Hepatic stellate cell (primary cell): ENCODE measurements at regions not wholly inside any gene's neighbourhood (a gene's known extent, or its start where the extent isn't known, plus 50 kb on each side); places are given as distances from the start of the nearest gene placed in this dataset.

Source experiments
- DNase-seq: peaks from one replicate; pipeline ENCODE4 v3.0.0; 2011; ENCODE audit warnings: low spot score

GRCh38 chr3:69439643-69440270 lies 53.9 kb upstream of the FRMD4B start:
- peak; percentile 7 for DNase-seq

- DNase-seq, result no peak
These were observed 52.6 kb upstream of the FRMD4B start for GRCh38 chr3:69438476-69438875.

DNA sequence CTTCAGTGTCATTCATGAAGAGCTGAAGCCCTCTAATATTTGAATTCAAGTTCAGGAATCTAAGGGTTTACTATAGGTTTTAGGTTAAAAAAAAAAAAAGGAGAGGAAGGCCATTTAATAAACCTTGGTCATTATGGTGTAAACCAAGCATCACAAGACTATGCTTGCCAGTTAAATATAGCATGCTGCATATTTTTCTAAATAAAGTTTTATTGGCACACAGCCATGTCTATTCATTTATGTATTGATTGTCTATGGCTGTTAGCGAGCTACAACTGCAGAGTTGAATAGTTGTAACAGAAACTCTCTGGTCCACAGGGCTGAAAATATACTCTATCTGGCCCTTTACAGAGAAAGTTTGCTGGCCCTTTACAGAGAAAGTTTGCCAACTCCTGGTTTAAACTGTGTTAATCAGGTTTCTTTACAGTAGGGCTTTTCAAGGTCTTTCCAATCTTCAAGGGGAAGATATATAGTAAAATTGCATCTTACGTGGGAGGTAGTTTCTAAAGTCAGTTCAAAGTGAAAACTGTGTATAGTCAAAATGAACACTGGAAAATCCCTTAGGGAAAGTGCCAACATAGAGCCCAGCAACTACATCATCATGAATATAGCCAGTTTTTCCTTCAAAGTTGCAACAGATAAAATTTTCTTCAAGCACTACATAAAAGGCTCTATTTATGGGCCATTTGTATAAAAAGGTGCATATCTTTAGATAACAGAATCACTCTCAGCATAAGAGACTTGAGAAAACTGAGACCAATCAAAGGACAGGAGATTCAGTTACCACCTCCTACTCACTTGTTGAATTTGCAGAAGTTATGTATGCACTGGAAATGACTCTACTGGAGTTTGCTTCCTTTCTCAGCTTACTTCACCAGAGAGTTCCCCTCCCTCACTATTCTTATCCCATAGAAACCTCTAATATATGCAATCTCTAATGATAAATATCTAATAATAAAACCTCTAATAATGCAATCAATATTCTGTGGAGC lies 49.7 kb upstream of the FRMD4B start:
- no peak for DNase-seq
